HG03139 (cell line): ENCODE measurements at regions not wholly inside any gene's neighbourhood (a gene's known extent, or its start where the extent isn't known, plus 50 kb on each side); places are given as distances from the start of the nearest gene placed in this dataset.

Experiments
- ATAC-seq: cut with Tn5 transposase; IDR thresholded peaks from one replicate; pipeline ENCODE4 v1.9.1; 2021; ENCODE audit not compliant: unreplicated experiment

DNA sequence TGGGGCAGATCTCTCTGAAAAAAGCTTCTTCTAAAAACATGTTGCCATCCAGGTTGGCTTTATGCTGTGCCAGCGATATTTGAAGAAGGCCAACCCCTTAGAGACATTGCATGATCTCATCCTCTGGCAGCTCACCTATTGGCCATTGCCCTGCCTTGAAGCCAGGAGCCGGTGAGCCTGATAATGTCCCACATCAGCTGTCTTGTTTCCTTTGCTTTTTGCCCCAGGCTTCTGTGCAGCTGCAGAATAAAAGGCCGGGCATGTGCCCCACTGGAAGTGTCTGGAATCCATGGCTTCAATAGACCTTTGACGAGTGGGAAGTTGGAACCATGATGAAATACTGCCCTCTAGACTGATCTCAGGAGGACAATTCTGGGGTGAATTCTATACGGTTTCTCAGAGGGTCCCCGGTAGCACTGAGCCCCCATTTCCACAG, 523.5 kb upstream of the ZEB2 start:
- no peak for ATAC-seq

DNA sequence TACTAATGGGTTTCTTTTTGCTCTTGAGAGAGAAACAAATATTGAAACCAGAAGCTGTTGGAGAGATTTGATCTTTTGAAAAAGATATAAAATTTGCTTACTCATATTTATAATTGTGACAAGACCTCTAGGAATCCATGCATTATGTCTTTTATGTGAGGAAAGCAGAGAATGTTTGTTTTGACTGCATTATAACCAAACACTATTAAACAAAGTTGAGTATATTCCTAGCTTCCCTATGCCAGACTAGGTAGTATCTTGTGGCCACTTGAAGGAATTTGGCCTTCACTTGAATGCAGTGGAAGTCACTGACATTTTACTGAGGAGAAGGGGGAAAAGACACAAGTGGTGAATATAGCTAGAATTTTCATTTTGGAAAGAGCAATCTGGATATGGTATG, 521.8 kb upstream of the ZEB2 start:
- ATAC-seq: no peak

DNA sequence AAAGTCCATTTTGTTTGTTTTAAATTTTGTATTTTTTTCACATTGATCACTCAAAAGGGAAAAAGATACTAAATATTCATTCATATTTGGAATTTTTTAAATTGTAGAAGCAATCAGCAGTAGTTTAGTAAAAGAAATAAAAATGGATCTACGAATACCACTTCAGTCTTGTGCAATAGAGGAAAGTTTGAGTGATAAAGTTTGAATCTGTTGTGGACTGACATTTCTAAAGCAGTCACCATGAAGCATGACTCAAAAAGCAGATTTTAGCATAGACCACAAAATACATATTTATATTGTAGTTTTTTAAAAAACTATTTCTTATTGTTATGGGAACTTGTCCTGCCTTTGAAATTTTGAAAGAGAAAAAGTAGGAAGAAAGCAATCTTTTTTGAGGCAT, 520.5 kb upstream of the ZEB2 start:
- ATAC-seq: no peak

DNA sequence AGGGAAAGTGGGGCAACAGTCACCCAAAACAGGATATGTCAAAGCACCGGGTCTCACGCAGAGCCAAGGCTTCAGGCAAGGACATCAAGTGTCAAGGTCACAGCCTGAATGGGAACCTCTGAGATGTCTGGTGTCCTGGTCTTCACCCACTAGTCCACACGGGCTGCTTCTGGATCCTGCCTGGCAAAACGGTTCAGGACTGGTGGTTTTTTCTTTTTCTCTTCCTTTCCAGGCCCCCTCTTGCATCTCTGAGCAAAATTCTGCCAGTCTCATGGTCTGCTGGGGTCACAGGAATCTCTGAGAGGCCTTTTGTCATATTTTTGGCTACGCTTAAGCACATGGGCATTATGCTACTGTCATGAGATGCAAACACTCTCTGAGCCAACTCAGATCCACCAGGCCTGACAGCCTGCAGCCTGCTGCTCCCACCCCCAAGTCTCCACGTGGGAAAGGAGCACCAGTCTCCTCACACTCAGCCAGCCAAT, 518.2 kb upstream of the ZEB2 start:
- no peak for ATAC-seq

DNA sequence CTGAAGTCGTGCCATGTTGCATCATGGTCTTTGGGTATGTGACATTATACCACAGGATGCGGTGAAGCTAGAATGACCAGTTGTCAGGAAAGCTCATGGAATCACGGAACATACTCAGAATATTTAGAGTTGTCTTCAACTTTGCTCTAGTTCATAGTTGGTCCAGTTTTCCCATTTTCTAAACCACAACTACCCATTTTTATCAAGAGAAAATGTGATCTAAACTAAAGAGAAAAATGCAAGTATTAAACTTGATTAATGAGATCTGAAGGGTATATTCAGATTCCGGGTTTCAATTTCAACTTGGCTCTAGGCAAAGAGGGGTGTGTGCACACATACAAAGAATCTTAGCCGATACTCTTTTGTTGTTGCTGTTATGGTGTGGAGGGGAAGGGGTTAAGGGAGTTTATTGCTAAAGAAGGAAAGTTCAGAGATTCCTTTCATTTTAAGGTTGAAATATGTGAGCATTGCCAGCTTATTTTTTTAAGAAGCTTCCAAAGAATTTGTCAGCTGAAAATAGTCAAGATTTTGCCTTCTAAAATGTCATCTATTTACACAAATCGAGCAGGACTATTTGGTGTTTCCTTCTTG, 516.6 kb upstream of the ZEB2 start:
- ATAC-seq: no peak

DNA sequence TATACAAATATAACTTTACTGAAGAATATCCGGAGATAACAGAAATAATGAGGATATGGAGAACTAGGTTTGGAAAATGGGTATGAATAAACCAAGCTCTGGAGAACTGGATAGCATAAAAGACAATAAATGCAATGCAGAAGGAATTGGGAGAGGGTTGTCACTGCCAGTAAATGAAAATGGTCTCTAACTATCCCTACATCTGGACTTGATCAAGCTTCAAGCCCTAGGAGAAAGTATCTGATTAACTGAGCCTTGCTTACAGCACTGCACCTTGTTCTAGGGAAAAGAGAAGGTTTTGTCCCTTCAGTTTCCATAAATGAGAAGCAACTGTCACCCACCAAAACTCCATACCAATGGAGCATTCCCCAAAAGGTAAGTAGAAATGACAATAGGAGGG, 514.6 kb upstream of the ZEB2 start:
- no peak for ATAC-seq

DNA sequence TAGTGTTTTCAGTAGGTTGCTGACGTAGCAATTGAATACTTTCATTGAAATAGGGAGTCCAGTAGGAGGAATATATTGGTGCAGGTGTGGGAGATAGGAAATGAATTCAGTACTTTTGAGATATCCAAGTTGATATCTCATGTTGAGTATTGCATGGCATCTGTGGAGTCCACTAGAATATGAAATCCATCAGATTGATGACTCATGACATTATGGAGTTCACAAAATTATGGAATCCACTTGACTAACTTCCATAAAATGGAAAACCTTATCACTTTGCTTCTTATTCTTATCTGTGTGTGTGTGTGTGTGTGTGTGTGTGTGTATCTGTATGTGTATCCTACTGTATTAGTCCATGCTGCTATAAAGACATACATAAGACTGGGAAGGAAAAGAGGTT, 513.5 kb upstream of the ZEB2 start:
- no peak for ATAC-seq

DNA sequence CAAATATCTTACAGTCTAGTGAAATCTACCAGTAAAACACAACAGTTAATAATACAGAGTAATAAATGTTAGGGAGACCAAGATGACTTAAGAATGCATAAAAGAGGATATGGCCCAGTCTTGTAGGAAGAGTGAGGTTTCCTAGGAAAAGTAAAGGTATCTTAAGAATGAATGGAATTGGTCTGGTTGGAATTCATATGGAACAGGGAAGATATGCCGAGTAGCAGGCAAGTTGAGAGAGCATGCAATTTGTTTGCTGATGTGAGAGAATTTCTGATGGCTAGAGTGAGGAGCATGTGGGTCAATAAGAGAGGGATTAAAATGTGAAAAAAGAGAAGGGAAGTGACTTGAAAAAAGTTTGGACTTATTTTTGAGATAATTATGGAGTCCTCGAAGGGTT, 512.9 kb upstream of the ZEB2 start:
- no peak for ATAC-seq

DNA sequence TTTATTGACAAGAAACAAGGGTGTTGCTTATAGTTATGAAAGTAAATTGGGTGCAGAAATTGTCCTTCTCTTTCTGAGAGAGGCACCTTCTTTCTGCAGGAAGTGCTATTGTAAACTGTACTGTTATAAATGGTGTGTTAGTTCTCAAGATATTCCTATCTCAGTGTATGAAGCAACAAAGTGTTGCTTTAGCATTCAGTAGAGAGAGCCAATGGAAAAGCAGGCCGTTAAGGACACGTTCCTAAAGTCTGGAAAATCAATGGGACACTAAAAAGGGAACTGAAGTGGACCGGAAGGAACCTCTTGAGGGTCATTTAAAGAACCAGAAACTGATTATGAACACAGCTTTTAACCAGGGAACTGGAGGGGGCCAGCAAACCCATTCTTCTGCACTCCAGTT, 510.0 kb upstream of the ZEB2 start:
- no peak for ATAC-seq

DNA sequence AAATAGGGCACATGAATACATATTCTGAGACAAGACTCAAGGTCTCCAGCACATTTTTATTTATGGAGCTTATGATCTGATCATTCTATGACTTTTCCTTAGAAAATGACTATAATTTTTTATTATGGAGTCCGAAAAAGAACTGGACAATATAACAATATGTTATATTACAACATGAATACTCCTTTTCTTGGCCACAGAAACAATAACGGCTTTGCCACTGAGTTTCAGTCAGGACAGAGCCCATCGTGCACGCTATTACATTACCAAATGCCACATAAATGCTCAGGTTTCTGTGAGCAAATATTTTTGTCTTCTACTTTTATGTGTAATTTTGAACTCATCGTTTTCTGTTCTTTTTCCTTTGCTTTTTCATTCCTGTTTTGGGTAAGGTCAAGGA, 509.2 kb upstream of the ZEB2 start:
- ATAC-seq: no peak

DNA sequence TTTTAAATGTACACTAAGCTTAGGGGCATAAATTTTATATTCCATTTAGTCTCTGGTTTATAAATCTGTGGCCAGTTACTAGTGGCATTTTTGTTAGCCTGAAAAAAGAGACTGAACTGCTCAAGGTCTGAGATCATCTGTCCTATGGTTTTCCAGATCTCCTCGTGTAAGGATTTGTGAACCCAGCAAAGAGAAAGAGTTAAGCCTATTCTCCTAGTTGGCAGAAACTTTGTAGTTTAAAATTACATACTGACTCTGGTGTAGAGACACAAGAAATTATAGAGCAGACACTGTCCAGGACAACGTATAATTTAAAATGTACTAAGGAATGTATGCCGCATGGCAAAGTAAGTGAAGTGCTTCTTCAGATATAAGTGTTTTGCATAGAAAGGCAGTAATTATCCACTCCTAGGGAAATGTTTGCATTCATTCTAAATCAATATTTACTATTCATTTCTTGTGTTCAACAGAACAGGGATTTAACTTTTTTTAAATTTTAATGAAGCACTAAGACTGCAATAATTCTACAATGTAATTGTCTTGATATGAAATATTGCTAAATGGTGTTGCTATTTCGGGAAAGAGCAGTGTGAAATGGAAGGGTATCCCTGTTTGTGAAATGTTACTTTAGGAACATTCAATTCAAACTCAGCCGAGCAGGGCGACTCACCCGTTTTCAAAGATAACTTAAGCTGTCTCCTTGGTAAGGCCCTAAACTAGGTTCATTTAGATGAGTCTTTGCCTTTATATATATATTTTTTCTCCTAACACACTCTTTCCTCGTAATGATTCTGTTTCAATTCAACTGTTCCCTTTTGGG, 508.4 kb upstream of the ZEB2 start:
- ATAC-seq: no peak

DNA sequence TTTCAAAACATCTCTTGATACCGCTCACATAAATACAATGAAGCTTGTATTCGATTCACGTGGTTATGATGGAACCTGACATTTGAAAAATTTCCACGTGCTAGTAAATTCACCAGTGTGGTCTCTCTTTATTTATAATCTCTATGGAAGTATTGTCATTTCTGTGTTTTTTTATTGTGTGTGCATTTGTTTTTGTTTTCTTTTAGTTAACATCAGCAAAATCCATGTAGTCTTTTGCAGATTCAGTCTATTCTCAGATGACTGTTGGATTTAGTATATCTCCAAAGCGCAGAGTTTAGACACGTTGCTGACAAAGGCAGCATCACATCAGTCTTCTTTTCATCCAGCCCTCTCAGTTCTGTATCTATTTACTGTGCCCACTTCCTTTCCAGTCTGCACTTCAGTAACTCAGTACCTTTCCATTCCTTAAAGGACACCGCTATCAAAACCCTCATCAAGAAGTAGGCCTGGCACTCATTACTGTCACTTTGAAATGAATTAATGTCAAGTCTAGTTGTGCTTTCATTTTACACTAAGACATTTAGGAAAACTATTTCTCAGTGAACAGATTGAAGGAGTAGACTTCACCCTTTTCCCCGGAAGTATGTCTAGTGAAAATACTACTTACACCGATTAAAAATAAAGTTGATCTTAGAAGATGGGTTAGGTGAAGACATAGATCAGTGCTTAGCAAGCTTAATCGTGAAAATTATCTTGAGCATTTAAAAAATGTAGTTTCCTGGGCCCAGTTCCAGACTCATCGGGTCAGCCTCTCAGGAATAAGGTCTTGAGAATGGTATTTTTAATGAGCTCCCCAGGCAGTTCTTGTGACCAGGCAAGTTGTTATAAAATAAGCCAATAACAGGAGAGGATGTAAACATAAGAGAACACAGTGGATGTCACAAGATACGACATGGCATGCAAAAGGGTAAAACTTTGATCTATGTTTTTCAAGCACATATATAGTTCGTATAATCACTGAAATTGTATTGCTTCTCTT, 506.8 kb upstream of the ZEB2 start:
- no peak for ATAC-seq

DNA sequence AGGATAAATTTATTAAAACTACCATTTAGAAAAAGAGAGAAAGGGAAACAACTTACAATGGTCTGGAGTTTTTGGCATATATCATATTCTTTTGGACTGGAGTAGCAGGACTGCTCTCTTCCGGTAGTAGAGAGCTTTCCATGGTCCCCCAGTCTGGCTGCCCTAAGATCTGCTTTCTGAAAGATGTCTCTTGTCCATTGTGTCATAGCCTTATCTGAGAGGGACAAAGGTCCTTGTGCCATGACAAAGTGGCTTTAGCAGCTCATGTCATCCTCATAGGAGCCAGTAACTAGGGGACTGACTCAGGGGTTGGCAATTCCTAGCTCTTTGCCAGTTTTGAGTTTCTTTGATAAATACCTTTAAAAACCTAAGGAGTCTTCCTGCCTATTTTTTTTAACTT, 505.5 kb upstream of the ZEB2 start:
- no peak for ATAC-seq

DNA sequence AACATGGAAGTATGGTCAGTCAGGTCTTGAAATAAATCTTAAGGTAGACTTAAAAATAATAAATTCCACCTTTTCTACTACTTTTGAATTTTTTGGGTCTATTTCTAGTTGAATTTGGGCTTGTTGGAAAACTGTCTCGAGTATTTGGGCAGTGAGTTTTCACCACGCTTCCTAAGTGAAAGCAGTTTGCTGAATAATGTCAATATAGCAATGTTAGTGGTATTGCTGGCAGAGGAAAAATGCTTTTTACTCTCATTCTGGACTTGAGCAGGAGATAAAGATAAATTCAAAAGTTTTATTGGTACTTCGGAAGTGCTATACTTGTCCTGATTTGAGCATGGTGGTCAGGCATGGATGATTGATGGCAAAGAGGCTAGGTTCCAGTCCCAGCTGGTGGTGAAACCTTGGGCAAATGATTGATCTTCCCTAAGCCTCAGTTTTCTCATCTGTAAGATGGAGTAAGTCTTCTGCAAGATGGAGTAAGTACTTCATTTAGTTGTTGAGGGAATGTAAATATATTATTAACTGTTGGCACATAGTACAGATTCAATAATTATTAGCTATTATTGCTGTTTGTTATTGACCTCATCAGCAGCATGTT, 503.5 kb upstream of the ZEB2 start:
- ATAC-seq: no peak

DNA sequence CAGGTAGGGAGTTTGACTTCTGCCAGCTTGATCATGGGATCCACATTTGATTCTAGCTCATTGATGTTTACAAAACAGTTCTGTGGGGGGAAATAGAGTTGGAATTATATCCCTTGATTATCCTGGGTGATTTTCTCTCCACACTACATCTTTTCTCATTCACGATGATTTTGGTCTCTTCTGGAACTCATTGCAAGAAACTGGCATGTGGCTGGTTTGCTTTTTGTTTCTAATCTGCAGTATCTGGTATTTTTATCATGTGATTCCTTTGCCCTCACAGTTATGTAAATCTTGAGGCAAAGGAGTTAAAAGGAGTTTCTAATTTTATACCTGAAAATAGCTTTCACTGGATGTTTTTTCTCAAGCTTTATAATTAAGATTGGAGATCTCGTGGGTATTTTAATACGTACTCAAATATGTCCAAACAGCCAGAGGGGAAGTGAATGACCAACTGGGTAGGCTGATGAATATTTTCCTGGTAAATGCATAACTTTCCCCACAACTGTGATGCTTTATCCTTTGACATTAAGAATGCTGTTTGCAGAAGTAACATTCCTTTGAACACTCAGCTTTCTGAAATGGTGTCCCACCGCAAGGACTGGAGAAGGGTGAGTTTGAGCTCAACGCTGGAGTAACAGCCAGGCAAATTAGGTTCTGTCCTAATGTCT, 502.9 kb upstream of the ZEB2 start:
- ATAC-seq: no peak

DNA sequence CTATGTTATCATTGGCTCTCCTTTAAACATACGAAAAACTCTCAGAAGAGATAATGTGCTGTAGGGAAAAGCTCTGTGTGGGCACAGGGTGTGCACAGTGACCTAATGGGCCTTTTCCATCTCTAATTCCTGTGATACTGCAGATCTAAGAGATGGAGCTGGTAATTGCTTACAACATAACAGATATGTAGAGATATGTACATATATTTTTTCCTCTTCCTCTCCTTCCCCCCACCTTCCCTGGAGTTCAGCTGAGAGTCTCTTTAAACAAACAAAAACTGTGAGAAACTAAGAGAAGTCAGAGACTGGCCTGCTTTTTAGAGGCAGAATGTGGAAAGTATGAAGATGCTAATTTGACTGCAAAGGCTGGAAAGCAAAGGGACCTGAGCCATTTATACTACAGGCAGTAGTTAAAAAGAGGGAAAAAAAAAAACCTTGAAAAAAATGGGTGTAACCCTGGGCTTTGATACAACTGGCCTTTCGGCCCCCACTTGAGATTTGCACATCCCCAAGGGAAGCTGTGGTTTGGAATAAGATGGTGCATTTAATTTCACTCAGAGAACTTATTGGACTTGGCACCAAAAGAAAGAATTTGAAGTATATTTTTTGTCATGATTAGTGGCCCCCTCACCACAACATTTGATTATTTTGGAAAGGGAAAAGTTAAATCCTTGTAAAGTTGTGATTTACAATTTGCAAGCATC, 502.2 kb upstream of the ZEB2 start:
- ATAC-seq: no peak

DNA sequence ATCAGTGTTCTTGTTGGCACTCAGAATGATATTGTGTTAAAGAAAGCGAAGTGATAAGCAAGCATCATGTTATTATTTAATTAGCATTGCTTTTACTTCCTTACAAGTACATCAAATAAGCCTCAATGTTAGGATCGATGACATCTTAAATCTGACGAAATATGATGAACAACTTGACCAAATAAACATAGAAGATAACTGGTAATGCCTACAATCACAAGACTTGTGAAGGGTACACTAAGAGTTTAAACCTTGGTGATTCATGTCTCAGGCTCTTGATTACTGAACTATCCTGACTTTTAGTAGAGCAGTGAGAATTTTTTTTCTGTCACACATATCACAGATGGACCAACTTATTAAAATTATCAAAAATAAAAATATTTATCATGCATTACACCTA, 500.8 kb upstream of the ZEB2 start:
- ATAC-seq: no peak

DNA sequence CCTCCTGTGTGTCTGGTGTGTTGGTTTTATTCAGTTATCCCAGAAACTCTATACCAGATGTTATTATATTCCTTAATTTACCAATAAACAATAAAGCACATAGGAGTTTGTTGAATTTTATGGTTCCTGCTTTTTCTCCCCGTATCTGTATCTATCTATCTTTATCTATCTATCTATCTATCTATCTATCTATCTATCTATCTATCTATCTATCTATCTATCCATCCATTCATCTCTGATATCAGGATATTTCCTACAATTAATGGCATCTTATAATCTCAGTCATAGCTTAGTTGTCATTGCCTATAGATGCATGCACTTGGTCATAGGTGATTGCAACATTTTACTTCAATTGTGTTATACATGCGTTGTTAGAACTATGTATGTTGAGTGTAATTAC, 500.2 kb upstream of the ZEB2 start:
- no peak for ATAC-seq

DNA sequence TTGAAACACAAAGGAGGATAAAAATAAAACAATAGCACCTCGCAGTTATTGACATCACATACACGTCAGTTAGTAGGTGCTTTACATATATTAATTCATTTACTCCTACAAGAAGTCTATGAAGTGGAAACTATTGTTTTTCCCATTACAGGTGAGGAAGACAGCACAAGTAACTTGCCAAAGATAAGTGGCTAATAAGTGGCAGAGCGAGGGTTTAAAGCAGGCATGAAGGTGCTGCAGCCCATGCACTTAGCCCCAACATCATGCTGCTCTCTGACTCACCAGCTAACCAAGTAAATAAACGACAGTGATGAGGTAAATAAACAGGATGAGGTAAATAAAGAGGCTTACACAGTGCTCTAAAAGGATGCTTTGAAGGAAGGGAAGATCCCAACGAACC, 498.6 kb upstream of the ZEB2 start:
- no peak for ATAC-seq

DNA sequence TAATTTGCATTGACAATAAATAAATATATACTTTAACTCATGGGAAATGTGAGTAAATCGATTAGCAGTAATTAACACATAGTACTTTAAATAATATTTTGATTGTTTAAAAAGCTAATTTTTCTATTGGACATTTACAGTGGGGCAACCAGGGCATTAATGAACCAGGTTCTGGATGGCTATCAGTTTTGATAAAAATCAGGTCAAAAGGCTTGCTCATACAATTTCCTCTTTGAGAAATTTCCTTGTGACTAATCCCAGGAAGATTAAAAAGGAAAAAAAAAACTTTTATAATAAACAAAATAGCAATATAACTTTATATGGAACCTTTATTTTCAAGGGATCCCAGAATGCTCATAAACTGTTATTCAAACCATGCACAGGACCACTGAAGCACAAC, 497.2 kb upstream of the ZEB2 start:
- no peak for ATAC-seq
